ENCODE measurements at regions not wholly inside any gene's neighbourhood (a gene's known extent, or its start where the extent isn't known, plus 50 kb on each side); places are given as distances from the start of the nearest gene placed in this dataset.

GRCh38 chr4:19999276-19999675 lies 252.4 kb upstream of the SLIT2 start:
- DNase-seq (ENCODE audit: low read depth, low spot score): no peak

- no peak for DNase-seq (ENCODE audit: low read depth, low spot score)
Measured at GRCh38 chr4:19993242-19993641, 258.5 kb upstream of the SLIT2 start.

GRCh38 chr4:19992471-19993093 lies 259.1 kb upstream of the SLIT2 start:
- DNase-seq (ENCODE audit: low read depth, low spot score): no peak

DNA sequence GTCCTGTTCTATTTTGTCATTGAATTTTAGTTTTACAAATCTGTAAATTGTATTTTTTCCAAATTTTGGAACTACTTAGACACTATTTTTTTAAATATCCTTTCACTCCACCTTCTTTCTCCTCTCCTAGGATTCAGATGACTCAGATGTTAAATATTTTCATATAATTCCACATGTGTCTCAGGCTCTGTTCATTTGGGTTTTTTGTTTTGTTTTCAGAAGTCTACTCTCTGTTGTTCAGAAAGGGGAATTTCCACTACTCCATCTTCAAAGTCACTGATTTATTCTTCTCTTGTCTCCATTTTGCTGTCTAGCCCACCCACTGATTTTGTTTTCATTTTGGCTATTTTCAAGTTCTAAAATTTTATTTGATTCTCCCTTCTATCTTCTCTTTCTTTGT lies 264.0 kb upstream of the SLIT2 start:
- no peak for DNase-seq (ENCODE audit: low read depth, low spot score)

- no peak for DNase-seq (ENCODE audit: low read depth, low spot score)
Measured at GRCh38 chr4:19983072-19983471, 268.6 kb upstream of the SLIT2 start.

- no peak for DNase-seq (ENCODE audit: low read depth, low spot score)
Measured at GRCh38 chr4:19982556-19982955, 269.1 kb upstream of the SLIT2 start.

GRCh38 chr4:19971829-19972228 lies 279.9 kb upstream of the SLIT2 start:
- no peak for DNase-seq (ENCODE audit: low read depth, low spot score)

- no peak for DNase-seq (ENCODE audit: low read depth, low spot score)
Measured at GRCh38 chr4:19969492-19969891, 282.2 kb upstream of the SLIT2 start.

- DNase-seq (ENCODE audit: low read depth, low spot score): no peak
Measured at GRCh38 chr4:19961091-19961490, 290.6 kb upstream of the SLIT2 start.

GRCh38 chr4:19958848-19959247 lies 292.9 kb upstream of the SLIT2 start:
- no peak for DNase-seq (ENCODE audit: low read depth, low spot score)

GRCh38 chr4:19947349-19947748 lies 304.4 kb upstream of the SLIT2 start:
- no peak for DNase-seq (ENCODE audit: low read depth, low spot score)

GRCh38 chr4:19945979-19946380 lies 305.7 kb upstream of the SLIT2 start:
- DNase-seq (ENCODE audit: low read depth, low spot score): no peak

DNA sequence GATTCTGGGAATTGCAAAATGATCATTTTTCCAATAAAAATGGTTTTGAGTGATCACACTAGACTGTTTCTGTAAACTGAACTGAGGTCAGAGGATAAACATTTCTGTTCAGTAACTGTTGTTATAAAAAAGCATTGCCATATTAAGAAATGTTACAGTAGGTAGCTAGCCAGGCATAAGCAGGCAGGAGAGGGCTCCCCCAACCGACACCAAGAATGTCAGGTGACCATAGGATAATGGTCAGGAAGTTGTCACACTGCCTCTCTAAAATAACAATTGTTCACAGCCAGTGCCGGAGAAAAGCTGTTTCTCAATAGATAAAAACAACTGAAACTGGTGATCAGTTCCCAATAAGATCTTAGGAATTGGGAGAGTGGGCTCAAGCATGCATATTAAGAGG lies 306.2 kb upstream of the SLIT2 start:
- DNase-seq (ENCODE audit: low read depth, low spot score): no peak

DNA sequence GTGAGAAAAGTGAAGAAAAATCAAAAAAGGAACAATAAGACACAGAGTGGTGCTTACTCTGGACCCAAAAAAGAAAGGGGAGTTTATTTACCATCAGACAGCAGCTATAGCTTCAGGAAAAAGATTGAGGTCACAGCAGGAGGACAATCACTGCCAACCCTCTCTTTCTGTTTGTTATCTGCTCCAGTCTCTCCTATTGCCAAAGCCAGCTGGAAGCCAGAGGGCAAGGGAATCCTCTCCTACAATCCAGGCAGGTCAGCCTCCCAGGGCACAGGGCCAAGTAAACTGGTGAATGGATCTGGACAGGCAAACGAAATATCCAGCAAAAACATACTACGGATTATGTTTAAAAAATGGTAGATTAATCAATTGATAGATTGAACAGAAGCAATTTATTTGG lies 306.9 kb upstream of the SLIT2 start:
- peak; percentile 4 for DNase-seq (ENCODE audit: low read depth, low spot score)

DNA sequence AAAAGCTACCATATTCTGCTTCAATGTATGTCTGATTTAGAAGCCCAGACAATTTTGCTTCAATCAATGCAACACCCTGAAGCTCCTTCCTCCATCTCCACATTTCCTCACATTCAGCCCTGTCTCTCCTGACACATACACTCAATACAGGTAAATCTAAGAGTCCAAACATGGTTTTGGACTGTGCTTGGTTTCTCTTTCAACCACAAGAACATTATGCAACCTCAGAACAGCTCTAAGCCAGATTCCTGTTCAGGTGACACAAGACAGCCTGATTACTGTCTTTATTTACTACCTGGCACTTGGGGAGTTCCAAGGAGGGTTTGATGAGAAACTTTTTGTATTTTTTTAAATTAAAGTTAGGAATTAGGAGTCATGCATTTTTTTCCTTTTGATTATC lies 307.5 kb upstream of the SLIT2 start:
- no peak for DNase-seq (ENCODE audit: low read depth, low spot score)

DNA sequence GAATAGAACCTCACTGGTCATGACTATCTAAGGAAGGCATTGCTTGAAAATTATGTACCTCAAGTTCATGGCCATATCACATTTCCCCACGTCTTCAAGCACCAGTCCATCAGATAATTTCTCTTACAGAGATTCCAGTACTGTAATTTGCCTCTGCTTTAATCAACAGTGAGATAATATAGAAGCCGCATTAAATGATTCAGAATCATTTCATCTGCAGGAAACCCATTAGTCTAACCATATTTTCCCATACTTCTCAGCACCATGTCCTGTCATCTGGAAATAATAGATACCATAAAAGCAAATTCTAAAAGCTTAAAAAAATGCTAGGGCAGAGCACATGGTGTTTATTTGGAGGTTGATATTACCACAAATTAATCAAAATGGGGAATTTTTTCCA lies 310.3 kb upstream of the SLIT2 start:
- no peak for DNase-seq (ENCODE audit: low read depth, low spot score)

- DNase-seq (ENCODE audit: low read depth, low spot score): no peak
Measured at GRCh38 chr4:19940861-19941260, 310.8 kb upstream of the SLIT2 start.

GRCh38 chr4:19936476-19936875 lies 315.2 kb upstream of the SLIT2 start:
- DNase-seq (ENCODE audit: low read depth, low spot score): no peak

- DNase-seq (ENCODE audit: low read depth, low spot score): no peak
Measured at GRCh38 chr4:19930742-19931141, 321.0 kb upstream of the SLIT2 start.

- DNase-seq (ENCODE audit: low read depth, low spot score): no peak
Measured at GRCh38 chr4:19927381-19927780, 324.3 kb upstream of the SLIT2 start.

DNA sequence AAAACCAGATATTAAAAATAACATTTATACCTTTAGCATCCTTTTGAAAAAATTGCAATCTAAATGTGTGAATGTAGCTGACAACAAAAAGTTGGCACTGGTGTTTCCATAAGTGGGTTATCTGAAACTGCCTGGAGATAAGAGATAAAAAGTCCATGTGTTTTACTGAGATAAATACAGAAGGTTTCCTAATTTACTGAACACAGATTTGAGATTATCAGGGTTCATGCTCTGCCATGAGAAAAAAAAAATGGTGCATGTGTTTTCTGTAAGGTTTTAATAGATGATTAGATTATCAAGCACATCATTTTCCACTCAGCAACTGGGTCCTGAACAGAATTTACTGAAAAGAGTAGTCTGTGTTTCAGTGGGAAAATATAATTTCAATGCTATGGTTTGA lies 326.2 kb upstream of the SLIT2 start:
- DNase-seq (ENCODE audit: low read depth, low spot score): no peak

DNA sequence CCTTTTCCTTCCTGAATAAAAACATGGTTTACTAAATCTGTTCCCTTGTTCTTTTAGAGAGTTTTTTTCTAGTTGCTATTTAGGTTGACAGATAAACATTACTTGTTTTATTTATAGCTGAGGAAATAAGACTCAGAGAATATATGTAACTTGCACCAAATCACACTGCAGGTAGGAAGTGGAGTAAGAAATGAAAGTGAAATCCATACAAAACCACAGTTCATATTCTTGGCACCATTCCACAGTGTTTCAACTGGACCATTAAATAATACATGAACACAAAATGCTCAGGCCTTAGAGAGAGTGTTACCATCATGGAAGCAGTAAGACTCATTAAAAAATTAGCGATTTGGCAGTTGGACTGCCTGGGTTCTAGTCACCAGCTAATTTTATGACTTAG lies 326.9 kb upstream of the SLIT2 start:
- no peak for DNase-seq (ENCODE audit: low read depth, low spot score)

DNA sequence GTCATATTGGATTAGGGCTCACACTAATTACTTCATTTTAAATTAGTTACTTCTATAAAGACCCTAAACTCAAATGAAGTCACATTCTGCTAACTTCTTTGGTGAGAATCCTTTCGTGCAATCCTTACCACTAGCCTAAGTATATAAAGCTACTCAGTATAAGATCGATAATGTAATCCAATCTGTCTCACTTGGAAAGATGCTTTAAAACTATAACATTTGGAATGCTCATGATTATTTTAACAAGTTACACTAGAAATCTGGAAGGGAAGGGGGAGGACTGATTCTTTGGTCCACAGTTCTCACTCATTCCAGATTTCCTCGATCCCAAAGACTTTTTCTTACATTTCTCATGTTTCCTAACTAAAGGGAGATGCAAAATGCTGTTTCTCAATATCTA lies 336.4 kb upstream of the SLIT2 start:
- no peak for DNase-seq (ENCODE audit: low read depth, low spot score)

GRCh38 chr4:19913650-19914049 lies 338.1 kb upstream of the SLIT2 start:
- DNase-seq (ENCODE audit: low read depth, low spot score): no peak
